ENCODE measurements at regions not wholly inside any gene's neighbourhood (a gene's known extent, or its start where the extent isn't known, plus 50 kb on each side); places are given as distances from the start of the nearest gene placed in this dataset.

DNA sequence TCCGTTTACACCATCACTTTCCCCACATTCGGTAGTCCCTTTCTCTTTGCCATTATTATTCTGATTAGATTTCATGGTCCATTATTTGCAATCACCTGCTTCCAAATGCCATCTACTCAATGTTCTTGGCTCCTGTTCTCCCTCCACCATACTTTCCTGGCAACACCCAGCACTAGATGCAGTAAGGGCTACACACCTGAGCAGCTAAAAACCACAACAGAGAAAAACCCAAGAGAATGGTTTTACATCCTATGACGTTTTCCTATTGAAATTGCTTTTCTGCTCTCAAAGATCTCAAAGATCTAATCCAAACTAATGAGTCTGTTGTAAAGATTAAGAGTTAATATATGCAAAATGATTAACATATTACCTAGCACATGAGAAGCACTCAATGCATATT is 441.3 kb downstream of the SHISA9 start:
- no peak overlapping the region for H2BK120ac ChIP-seq (ENCODE audit: low read depth, low read length, poor library complexity, severe bottlenecking)
- no peak overlapping the region for H3K27ac ChIP-seq (ENCODE audit: insufficient read length, low read depth, low read length)
- no peaks in the 10 kb centered on the region for H3K9me3 ChIP-seq (ENCODE audit: control insufficient read depth, low read depth, low read length)
- no peak overlapping the region for H3K9ac ChIP-seq (ENCODE audit: extremely low read depth, insufficient read length, low read length)
- H3K4me2 ChIP-seq (ENCODE audit: insufficient read depth, insufficient read length, low read length), result no peak overlapping the region
- no peak overlapping the region for H3T11ph ChIP-seq (ENCODE audit: low read length)
- DNase-seq, result no peak
- no peaks in the 10 kb centered on the region for H3K79me2 ChIP-seq (ENCODE audit: insufficient read depth, low read length)
- H3K79me1 ChIP-seq (ENCODE audit: insufficient read depth, low read depth, low read length, poor library complexity, severe bottlenecking), result no peaks in the 10 kb centered on the region
- no peak overlapping the region for H3K23ac ChIP-seq (ENCODE audit: insufficient read length, low read depth, low read length)
- H3K36me3 Mint-ChIP-seq (ENCODE audit: insufficient read depth in 1 of 3, low read depth in 3 of 3), result peaks cover 0 to 1% (median 0%) of the 10 kb centered on the region in 3 experiments; a peak in 2 of 7 replicates
- H3K14ac ChIP-seq (ENCODE audit: insufficient read depth, low read length), result no peak overlapping the region
- H2BK15ac ChIP-seq (ENCODE audit: low read depth, low read length), result no peak overlapping the region
- H3K18ac ChIP-seq (ENCODE audit: insufficient read length, low read depth, low read length), result no peak overlapping the region
- no peak overlapping the region for H3K27ac Mint-ChIP-seq
- no peak overlapping the region for H3K4me3 Mint-ChIP-seq
- no peak overlapping the region for H4K91ac ChIP-seq (ENCODE audit: insufficient read length, low read depth, low read length)
- H3K4ac ChIP-seq (ENCODE audit: low read depth, low read length), result no peak overlapping the region
- H4K5ac ChIP-seq (ENCODE audit: insufficient read length, low read depth, low read length), result no peak overlapping the region
- H2AFZ ChIP-seq (ENCODE audit: low read length), result no peak overlapping the region
- peaks cover 1% of the 10 kb centered on the region in 2 experiments; a peak in 3 of 4 replicates for H3K4me1 Mint-ChIP-seq
- H2BK5ac ChIP-seq (ENCODE audit: insufficient read length, low read length), result no peak overlapping the region
- no peak overlapping the region for H3K56ac ChIP-seq (ENCODE audit: insufficient read length, low read depth, low read length)
- H4K20me1 ChIP-seq (ENCODE audit: control insufficient read depth, insufficient read depth, insufficient read length), result no peaks in the 10 kb centered on the region
- no peak overlapping the region for H2BK20ac ChIP-seq (ENCODE audit: low read depth, low read length, poor library complexity, severe bottlenecking)
- H2BK12ac ChIP-seq (ENCODE audit: insufficient read length, low read depth, low read length), result no peak overlapping the region
- no peak overlapping the region for H4K8ac ChIP-seq (replicated peaks; ENCODE audit: insufficient read length, low read depth, low read length)
- TF ChIP-seq, protein P1, sequence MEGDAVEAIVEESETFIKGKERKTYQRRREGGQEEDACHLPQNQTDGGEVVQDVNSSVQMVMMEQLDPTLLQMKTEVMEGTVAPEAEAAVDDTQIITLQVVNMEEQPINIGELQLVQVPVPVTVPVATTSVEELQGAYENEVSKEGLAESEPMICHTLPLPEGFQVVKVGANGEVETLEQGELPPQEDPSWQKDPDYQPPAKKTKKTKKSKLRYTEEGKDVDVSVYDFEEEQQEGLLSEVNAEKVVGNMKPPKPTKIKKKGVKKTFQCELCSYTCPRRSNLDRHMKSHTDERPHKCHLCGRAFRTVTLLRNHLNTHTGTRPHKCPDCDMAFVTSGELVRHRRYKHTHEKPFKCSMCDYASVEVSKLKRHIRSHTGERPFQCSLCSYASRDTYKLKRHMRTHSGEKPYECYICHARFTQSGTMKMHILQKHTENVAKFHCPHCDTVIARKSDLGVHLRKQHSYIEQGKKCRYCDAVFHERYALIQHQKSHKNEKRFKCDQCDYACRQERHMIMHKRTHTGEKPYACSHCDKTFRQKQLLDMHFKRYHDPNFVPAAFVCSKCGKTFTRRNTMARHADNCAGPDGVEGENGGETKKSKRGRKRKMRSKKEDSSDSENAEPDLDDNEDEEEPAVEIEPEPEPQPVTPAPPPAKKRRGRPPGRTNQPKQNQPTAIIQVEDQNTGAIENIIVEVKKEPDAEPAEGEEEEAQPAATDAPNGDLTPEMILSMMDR (conservative IDR thresholded peaks at IDR 0.05), result no peak
- no peaks in the 10 kb centered on the region for H3K23me2 ChIP-seq (ENCODE audit: insufficient read length, low read depth, low read length, poor library complexity, severe bottlenecking)
- H3K9me3 Mint-ChIP-seq, result no peaks in the 10 kb centered on the region
- no peaks in the 10 kb centered on the region for H3K4me1 ChIP-seq (ENCODE audit: insufficient read depth, low read length)
- H3K27me3 Mint-ChIP-seq (ENCODE audit: low read depth), result no peaks in the 10 kb centered on the region; the same call in 1 of the 2 replicates
- H3K27me3 ChIP-seq (ENCODE audit: insufficient read depth, low read length), result no peaks in the 10 kb centered on the region
- WGBS (ENCODE audit: extremely low coverage, insufficient read length, low lambda C conversion rate), result 100% methylated on average over 2 of the region's 3 CpGs
- no peak overlapping the region for H2AK5ac ChIP-seq (ENCODE audit: insufficient read length, low read length)
